ENCODE measurements at regions not wholly inside any gene's neighbourhood (a gene's known extent, or its start where the extent isn't known, plus 50 kb on each side); places are given as distances from the start of the nearest gene placed in this dataset.

DNA sequence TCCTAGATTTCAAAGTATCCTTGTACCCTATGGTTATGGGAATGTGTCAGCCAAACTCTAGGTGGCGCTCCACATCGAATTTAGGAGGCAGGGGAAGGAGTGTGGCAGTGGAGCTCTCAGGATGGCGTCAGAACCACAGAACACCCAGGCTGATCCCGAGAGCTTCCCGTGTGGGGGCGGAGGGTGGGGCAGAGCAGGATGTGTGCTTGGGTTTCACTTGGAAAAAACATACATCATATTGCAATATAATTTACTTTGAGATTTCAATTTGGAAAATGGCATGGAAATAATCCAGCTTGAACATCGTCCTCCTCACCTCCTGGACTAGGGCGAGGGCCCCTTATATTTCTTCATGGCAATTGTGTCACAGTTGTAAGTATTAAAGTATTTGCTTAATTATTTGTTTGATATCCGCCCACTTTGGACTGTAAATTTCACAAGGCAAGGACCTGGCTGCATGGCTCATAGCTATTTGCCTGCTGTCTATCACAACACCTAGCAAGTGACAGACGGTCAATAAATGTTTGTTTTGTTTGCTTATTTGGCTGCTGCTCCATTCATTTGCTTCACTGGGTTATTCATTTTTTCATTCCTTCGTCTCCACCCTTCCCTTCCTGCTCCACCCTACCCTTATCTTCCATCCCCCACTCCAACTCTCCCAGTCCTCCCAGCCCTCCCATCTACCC is 221.5 kb upstream of the HMGA2 start:
- TF ChIP-seq EZH2 (IDR thresholded peaks at IDR 0.05; ENCODE audit: borderline replicate concordance, low read depth, low read length, poor library complexity, severe bottlenecking) = no peak
- peak; percentile 90 for TF ChIP-seq CTCF (conservative IDR thresholded peaks at IDR 0.05; ENCODE audit: low read depth, low read length)
